Ishikawa (cell line): ENCODE measurements at regions not wholly inside any gene's neighbourhood (a gene's known extent, or its start where the extent isn't known, plus 50 kb on each side); places are given as distances from the start of the nearest gene placed in this dataset.

Source experiments
- CEBPB ChIP-seq: IDR thresholded peaks from 2 replicates; pipeline ENCODE4 v1.6.1; 2012
- CREB1 ChIP-seq: IDR thresholded peaks from 2 replicates; pipeline ENCODE4 v1.6.1; 2012; ENCODE audit warnings: low read depth
- EP300 ChIP-seq: IDR thresholded peaks from 2 replicates; pipeline ENCODE4 v1.6.1; 2012; ENCODE audit warnings: borderline replicate concordance
- MAX ChIP-seq: IDR thresholded peaks from 2 replicates; pipeline ENCODE4 v1.6.1; 2012
- NFIC ChIP-seq: IDR thresholded peaks from 2 replicates; pipeline ENCODE4 v1.6.1; 2012
- RAD21 ChIP-seq: IDR thresholded peaks from 2 replicates; pipeline ENCODE4 v1.6.1; 2012; ENCODE audit warnings: low read depth
- REST ChIP-seq: IDR thresholded peaks from 2 replicates; pipeline ENCODE4 v1.6.1; 2012; ENCODE audit warnings: low read depth, mild to moderate bottlenecking
- TAF1 ChIP-seq: IDR thresholded peaks from 2 replicates; pipeline ENCODE4 v1.6.1; 2012; ENCODE audit warnings: low read depth, mild to moderate bottlenecking
- TCF12 ChIP-seq: IDR thresholded peaks from 2 replicates; pipeline ENCODE4 v1.6.1; 2012; ENCODE audit warnings: low read depth
- YY1 ChIP-seq: IDR thresholded peaks from 2 replicates; pipeline ENCODE4 v1.6.1; 2012; ENCODE audit warnings: low read depth

GRCh38 chr3:193960487-193961274 is 175.3 kb upstream of the HES1 start:
- TF ChIP-seq TCF12 (no peak), EP300 (no peak), YY1 (no peak), REST (no peak), MAX (no peak), TAF1 (no peak), CEBPB (no peak), CREB1 (no peak), NFIC (no peak), RAD21 (no peak)
